Subcutaneous abdominal adipose tissue (tissue), 5 donors: ENCODE measurements at regions not wholly inside any gene's neighbourhood (a gene's known extent, or its start where the extent isn't known, plus 50 kb on each side); places are given as distances from the start of the nearest gene placed in this dataset.

Experiments
- H3K27ac ChIP-seq: one replicate; pipeline ENCODE4 v1.7.0; 2013; ENCODE audit warnings: low read depth, mild to moderate bottlenecking, inconsistent platforms, low read length, moderate library complexity
- H3K27me3 ChIP-seq, 5 donors: one replicate each; pipeline ENCODE4 v1.7.0; 2013; ENCODE audit warnings: low read length in 5 of 5, inconsistent platforms in 1 of 5; ENCODE audit not compliant: control insufficient read depth in 5 of 5, insufficient read depth in 4 of 5
- H3K36me3 ChIP-seq, 5 donors: one replicate each; pipeline ENCODE4 v1.7.0; 2013; ENCODE audit warnings: low read length in 5 of 5; ENCODE audit not compliant: control insufficient read depth in 5 of 5, insufficient read depth in 5 of 5
- H3K4me1 ChIP-seq, 5 donors: one replicate each; pipeline ENCODE4 v1.7.0; 2013; ENCODE audit warnings: low read length in 5 of 5, mild to moderate bottlenecking in 3 of 5, moderate library complexity in 1 of 5; ENCODE audit not compliant: control insufficient read depth in 5 of 5, insufficient read depth in 5 of 5
- H3K4me3 ChIP-seq, 5 donors: one replicate each; pipeline ENCODE4 v1.7.0; 2013; ENCODE audit warnings: low read length in 5 of 5, low read depth in 1 of 5
- H3K9ac ChIP-seq, 5 donors: one replicate each; pipeline ENCODE4 v1.7.0; 2013; ENCODE audit warnings: low read length in 5 of 5, mild to moderate bottlenecking in 4 of 5, moderate library complexity in 3 of 5
- H3K9me3 ChIP-seq, 5 donors: one replicate each; pipeline ENCODE4 v1.7.0; 2013; ENCODE audit warnings: low read length in 5 of 5; ENCODE audit not compliant: control insufficient read depth in 5 of 5
- donor health status: healthy.
- donor health status: healthy.
- donor health status: healthy.
- donor health status: healthy.
- donor health status: healthy.

- no peaks in the 10 kb centered on the region for H3K4me1 ChIP-seq
- no peak overlapping the region for H3K4me3 ChIP-seq
- H3K9me3 ChIP-seq = no peaks in the 10 kb centered on the region
- no peak overlapping the region for H3K27ac ChIP-seq
- no peak overlapping the region for H3K9ac ChIP-seq
- H3K27me3 ChIP-seq = no peaks in the 10 kb centered on the region
- no peaks in the 10 kb centered on the region for H3K36me3 ChIP-seq
Observed at GRCh38 chr4:160810424-160810823, 1353.4 kb downstream of the FSTL5 start.

GRCh38 chr4:160810941-160811340 lies 1352.9 kb downstream of the FSTL5 start:
- no peak overlapping the region for H3K9ac ChIP-seq
- no peaks in the 10 kb centered on the region for H3K36me3 ChIP-seq
- H3K4me3 ChIP-seq = no peak overlapping the region
- H3K9me3 ChIP-seq = no peaks in the 10 kb centered on the region
- H3K27me3 ChIP-seq = no peaks in the 10 kb centered on the region
- no peak overlapping the region for H3K27ac ChIP-seq
- no peaks in the 10 kb centered on the region for H3K4me1 ChIP-seq

GRCh38 chr4:160811956-160812355 lies 1351.8 kb downstream of the FSTL5 start:
- Histone ChIP-seq H3K36me3 (no peaks in the 10 kb centered on the region), H3K9me3 (no peaks in the 10 kb centered on the region), H3K4me3 (no peak overlapping the region), H3K9ac (no peak overlapping the region), H3K4me1 (no peaks in the 10 kb centered on the region), H3K27me3 (no peaks in the 10 kb centered on the region), H3K27ac (no peak overlapping the region)

GRCh38 chr4:160814726-160815125 lies 1349.1 kb downstream of the FSTL5 start:
- no peak overlapping the region for H3K4me3 ChIP-seq
- H3K27me3 ChIP-seq = no peaks in the 10 kb centered on the region
- H3K27ac ChIP-seq = no peak overlapping the region
- H3K9ac ChIP-seq = no peak overlapping the region
- H3K9me3 ChIP-seq = no peaks in the 10 kb centered on the region
- no peaks in the 10 kb centered on the region for H3K36me3 ChIP-seq
- no peaks in the 10 kb centered on the region for H3K4me1 ChIP-seq

GRCh38 chr4:160818571-160818970 lies 1345.2 kb downstream of the FSTL5 start:
- Histone ChIP-seq H3K27me3 (no peaks in the 10 kb centered on the region), H3K9ac (no peak overlapping the region), H3K4me1 (no peaks in the 10 kb centered on the region), H3K4me3 (no peak overlapping the region), H3K27ac (no peak overlapping the region), H3K36me3 (no peaks in the 10 kb centered on the region), H3K9me3 (no peaks in the 10 kb centered on the region)

GRCh38 chr4:160819791-160820190 lies 1344.0 kb downstream of the FSTL5 start:
- Histone ChIP-seq H3K9ac (no peak overlapping the region), H3K27me3 (no peaks in the 10 kb centered on the region), H3K36me3 (no peaks in the 10 kb centered on the region)

GRCh38 chr4:160824481-160824880 lies 1339.3 kb downstream of the FSTL5 start:
- H3K27ac ChIP-seq = no peak overlapping the region
- H3K4me1 ChIP-seq = no peaks in the 10 kb centered on the region
- no peak overlapping the region for H3K9ac ChIP-seq
- H3K9me3 ChIP-seq = no peaks in the 10 kb centered on the region
- no peaks in the 10 kb centered on the region for H3K36me3 ChIP-seq
- H3K27me3 ChIP-seq = no peaks in the 10 kb centered on the region
- no peak overlapping the region for H3K4me3 ChIP-seq

More at GRCh38 chr4:160819791-160820190, 1344.0 kb downstream of the FSTL5 start:
- Histone ChIP-seq H3K4me1 (no peaks in the 10 kb centered on the region), H3K27ac (no peak overlapping the region), H3K4me3 (no peak overlapping the region), H3K9me3 (no peaks in the 10 kb centered on the region)

GRCh38 chr4:160825644-160826338 lies 1338.0 kb downstream of the FSTL5 start:
- Histone ChIP-seq H3K4me3 (no peak overlapping the region), H3K9me3 (no peaks in the 10 kb centered on the region), H3K27ac (no peak overlapping the region), H3K36me3 (no peaks in the 10 kb centered on the region), H3K4me1 (no peaks in the 10 kb centered on the region), H3K27me3 (no peaks in the 10 kb centered on the region), H3K9ac (no peak overlapping the region)

- Histone ChIP-seq H3K27ac (no peak overlapping the region), H3K27me3 (no peaks in the 10 kb centered on the region), H3K9ac (no peak overlapping the region), H3K9me3 (no peaks in the 10 kb centered on the region), H3K4me1 (no peaks in the 10 kb centered on the region), H3K4me3 (no peak overlapping the region), H3K36me3 (no peaks in the 10 kb centered on the region)
Observed at GRCh38 chr4:160826339-160826679, 1337.5 kb downstream of the FSTL5 start.

- H3K27me3 ChIP-seq = no peaks in the 10 kb centered on the region
- no peaks in the 10 kb centered on the region for H3K9me3 ChIP-seq
- no peaks in the 10 kb centered on the region for H3K4me1 ChIP-seq
- H3K9ac ChIP-seq = no peak overlapping the region
- no peaks in the 10 kb centered on the region for H3K36me3 ChIP-seq
- no peak overlapping the region for H3K4me3 ChIP-seq
- no peak overlapping the region for H3K27ac ChIP-seq
Observed at GRCh38 chr4:160831165-160831922, 1332.5 kb downstream of the FSTL5 start.
